IMR-90 (cell line): ENCODE measurements at regions not wholly inside any gene's neighbourhood (a gene's known extent, or its start where the extent isn't known, plus 50 kb on each side); places are given as distances from the start of the nearest gene placed in this dataset.

Experiments used
- ATAC-seq: fragments of 200-7000 bp; cut with Tn5 transposase; 2 replicates; pipeline ENCODE4 v1.9.1; 2020; ENCODE audit warnings: low read depth, mild to moderate bottlenecking, moderate library complexity
- BruUV-seq: library from RNA; stranded (reverse); fragments of 400-500 nt; replicated peaks from 2 replicates; lab custom pipeline; 2021; lab: Mats Ljungman, UMichigan
- CTCF ChIA-PET: fragments of 300-600 bp; formaldehyde crosslinking; extraction: SDS; loops from one replicate; lab custom pipeline; 2021; ENCODE audit warnings: antibody characterized with exemption; lab: Yijun Ruan, JAX
- POLR2A ChIA-PET: fragments of 300-600 bp; sonication (Branson Sonifier 250); formaldehyde crosslinking; loops from one replicate; lab custom pipeline; 2022; ENCODE audit warnings: antibody characterized with exemption; ENCODE audit not compliant: unreplicated experiment; lab: Charles Lee
- DNase-seq: peaks from one replicate; pipeline ENCODE4 v3.0.0; 2013
- H2AFZ ChIP-seq: replicated peaks from 2 replicates; pipeline ENCODE3; 2013; ENCODE audit warnings: low read length, mild to moderate bottlenecking; ENCODE audit not compliant: poor library complexity
- H2AK5ac ChIP-seq: 2 replicates; pipeline ENCODE4 v1.6.1; 2013; ENCODE audit warnings: low read depth, low read length, inconsistent platforms
- H2AK9ac ChIP-seq: replicated peaks from 2 replicates; pipeline ENCODE3; 2013; ENCODE audit warnings: mild to moderate bottlenecking, low read depth, low read length, moderate library complexity; ENCODE audit not compliant: poor library complexity
- H2BK120ac ChIP-seq: 2 replicates; pipeline ENCODE4 v1.6.1; 2013; ENCODE audit warnings: low read depth, low read length, inconsistent platforms
- H2BK15ac ChIP-seq: 3 replicates; pipeline ENCODE4 v1.6.1; 2013; ENCODE audit warnings: low read depth, low read length, inconsistent platforms
- H2BK20ac ChIP-seq: 2 replicates; pipeline ENCODE4 v1.6.1; 2013; ENCODE audit warnings: low read depth, mild to moderate bottlenecking, inconsistent platforms, low read length, moderate library complexity
- H2BK5ac ChIP-seq: 2 replicates; pipeline ENCODE4 v1.6.1; 2013; ENCODE audit warnings: mild to moderate bottlenecking, low read depth, low read length, inconsistent platforms; ENCODE audit not compliant: poor library complexity, severe bottlenecking
- H3K14ac ChIP-seq: replicated peaks from 2 replicates; pipeline ENCODE4 v1.6.1; 2013; ENCODE audit warnings: low read depth, low read length, inconsistent platforms
- H3K18ac ChIP-seq: 2 replicates; pipeline ENCODE4 v1.6.1; 2013; ENCODE audit warnings: low read depth, low read length, control low read depth
- H3K23ac ChIP-seq: 2 replicates; pipeline ENCODE4 v1.6.1; 2013; ENCODE audit warnings: low read depth, low read length, inconsistent platforms
- H3K27ac ChIP-seq: 2 replicates; pipeline ENCODE4 v1.5.1; 2013; ENCODE audit warnings: mild to moderate bottlenecking, control low read depth, low read length; ENCODE audit not compliant: insufficient read depth
- H3K27me3 ChIP-seq: 2 replicates; pipeline ENCODE4 v1.6.1; 2013; ENCODE audit warnings: low read length; ENCODE audit not compliant: control insufficient read depth, insufficient read depth
- H3K36me3 ChIP-seq: 2 replicates; pipeline ENCODE4 v1.6.1; 2013; ENCODE audit warnings: low read length, mixed read lengths; ENCODE audit not compliant: control insufficient read depth, insufficient read depth
- H3K4ac ChIP-seq: 2 replicates; pipeline ENCODE4 v1.6.1; 2013; ENCODE audit warnings: low read depth, low read length, inconsistent platforms
- H3K4me1 ChIP-seq: 2 replicates; pipeline ENCODE4 v1.6.1; 2013; ENCODE audit warnings: low read length, mixed read lengths; ENCODE audit not compliant: control insufficient read depth, insufficient read depth
- H3K4me2 ChIP-seq: 2 replicates; pipeline ENCODE4 v1.6.1; 2013; ENCODE audit warnings: low read depth, mild to moderate bottlenecking, control low read depth, low read length, moderate library complexity
- H3K4me3 ChIP-seq: 2 replicates; pipeline ENCODE4 v1.5.1; 2013; ENCODE audit warnings: low read depth, mild to moderate bottlenecking, control low read depth, low read length, moderate library complexity; ENCODE audit not compliant: insufficient read depth
- H3K56ac ChIP-seq: 2 replicates; pipeline ENCODE4 v1.6.1; 2013; ENCODE audit warnings: low read length, inconsistent platforms; ENCODE audit not compliant: insufficient read depth; ENCODE audit errors: extremely low read depth
- H3K79me1 ChIP-seq, 2 experiments: 2 replicates each; pipeline ENCODE4 v1.6.1; 2013; ENCODE audit warnings: low read length in 2 of 2, inconsistent platforms in 1 of 2, low read depth in 1 of 2
- H3K9ac ChIP-seq: 2 replicates; pipeline ENCODE4 v1.6.1; 2013; ENCODE audit warnings: low read depth, low read length, control low read depth
- H3K9me1 ChIP-seq: 2 replicates; pipeline ENCODE4 v1.6.1; 2013; ENCODE audit warnings: low read length, inconsistent platforms; ENCODE audit not compliant: insufficient read depth
- H3K9me3 ChIP-seq: 2 replicates; pipeline ENCODE4 v1.6.1; 2013; ENCODE audit warnings: low read length; ENCODE audit not compliant: control insufficient read depth, insufficient read depth
- H4K20me1 ChIP-seq: 2 replicates; pipeline ENCODE4 v1.6.1; 2013; ENCODE audit warnings: low read length, inconsistent platforms; ENCODE audit not compliant: insufficient read depth
- H4K5ac ChIP-seq: 2 replicates; pipeline ENCODE4 v1.6.1; 2013; ENCODE audit warnings: mild to moderate bottlenecking, low read depth, low read length, control low read depth
- H4K8ac ChIP-seq, 2 experiments: 2 replicates each; pipeline ENCODE4 v1.6.1; 2013; ENCODE audit warnings: low read depth in 2 of 2, low read length in 2 of 2, control low read depth in 1 of 2, inconsistent platforms in 1 of 2
- H4K91ac ChIP-seq: 2 replicates; pipeline ENCODE4 v1.6.1; 2013; ENCODE audit warnings: low read depth, low read length, inconsistent platforms; ENCODE audit not compliant: insufficient read depth
- BHLHE40 ChIP-seq: fragments of 150-350 bp; IDR thresholded peaks from 2 replicates; pipeline ENCODE4 v1.6.1; 2016; ENCODE audit warnings: mild to moderate bottlenecking, low read depth, low read length
- CEBPB ChIP-seq: IDR thresholded peaks from 2 replicates; pipeline ENCODE4 v1.6.1; 2012; ENCODE audit warnings: low read depth, low read length, improper control_type of control experiment
- ELK1 ChIP-seq: fragments of 150-350 bp; IDR thresholded peaks from 2 replicates; pipeline ENCODE4 v1.6.1; 2016; ENCODE audit warnings: low read depth, mild to moderate bottlenecking, low read length, moderate library complexity, borderline replicate concordance
- FOS ChIP-seq: fragments of 150-350 bp; IDR thresholded peaks from 2 replicates; pipeline ENCODE4 v1.6.1; 2016; ENCODE audit warnings: low read depth, low read length
- MAZ ChIP-seq: IDR thresholded peaks from 2 replicates; pipeline ENCODE4 v1.6.1; 2012; ENCODE audit warnings: low read depth, mild to moderate bottlenecking, low read length, improper control_type of control experiment, moderate library complexity, borderline replicate concordance
- MXI1 ChIP-seq: IDR thresholded peaks from 2 replicates; pipeline ENCODE4 v1.6.1; 2012; ENCODE audit warnings: low read depth, mild to moderate bottlenecking, low read length, moderate library complexity, borderline replicate concordance
- RAD21 ChIP-seq: IDR thresholded peaks from 2 replicates; pipeline ENCODE4 v1.6.1; 2012; ENCODE audit warnings: low read length, improper control_type of control experiment
- RCOR1 ChIP-seq: IDR thresholded peaks from 2 replicates; pipeline ENCODE4 v1.6.1; 2012; ENCODE audit warnings: mild to moderate bottlenecking, low read length, improper control_type of control experiment; ENCODE audit not compliant: insufficient replicate concordance
- RFX5 ChIP-seq: IDR thresholded peaks from 2 replicates; pipeline ENCODE4 v1.8.0; 2012; ENCODE audit warnings: low read depth, mild to moderate bottlenecking, low read length, moderate library complexity
- USF2 ChIP-seq: fragments of 150-350 bp; IDR thresholded peaks from 2 replicates; pipeline ENCODE4 v1.6.1; 2017; ENCODE audit warnings: mild to moderate bottlenecking, antibody characterized with exemption, low read length, low read depth
- WGBS, 2 experiments: methylation state at CpG; one replicate each; pipeline versions ENCODE4 v1.1.5 to v1.1.7; 2013; ENCODE audit warnings: missing lambda C conversion rate in 2 of 2; ENCODE audit not compliant: insufficient read length in 1 of 2; ENCODE audit errors: extremely low coverage in 2 of 2; 5-methylcytosine and 5-hydroxymethylcytosine counted together
- dilution Hi-C: fragments of 300-500 bp; cut with HindIII; formaldehyde crosslinking; loops from one replicate; pipeline ENCODE4 v1.14.3; 2018; ENCODE audit warnings: low sequenced_read_pairs; ENCODE audit not compliant: unreplicated experiment
- in situ Hi-C: fragments of 300-500 bp; cut with MboI; formaldehyde crosslinking; loops from 3 replicates; pipeline ENCODE4 v1.14.3; 2019; ENCODE audit warnings: low sequenced_read_pairs, inconsistent platforms, mixed read lengths
- intact Hi-C: fragments of 100-400 bp; cut with micrococcal nuclease; formaldehyde crosslinking; loops from 2 replicates; pipeline ENCODE4 v1.10.0; 2022

GRCh38 chr1:5810553-5811270 is 181.5 kb downstream of the NPHP4 start:
- Histone ChIP-seq H3K9me1 (no peaks in the 10 kb centered on the region), H3K27ac (no peak overlapping the region), H3K56ac (no peak overlapping the region), H3K9ac (no peak overlapping the region), H3K4me3 (no peak overlapping the region), H2BK5ac (no peak overlapping the region), H4K20me1 (no peaks in the 10 kb centered on the region), H3K27me3 (no peaks in the 10 kb centered on the region), H3K4me2 (no peak overlapping the region), H3K14ac (no peak overlapping the region), H4K91ac (no peak overlapping the region), H4K5ac (no peak overlapping the region), H3K18ac (no peak overlapping the region), H2AK9ac (no peak overlapping the region), H2BK15ac (no peak overlapping the region), H3K4ac (no peak overlapping the region), H3K23ac (no peak overlapping the region), H2BK20ac (no peak overlapping the region), H4K8ac (no peak overlapping the region), H3K36me3 (no peaks in the 10 kb centered on the region), H2AK5ac (no peak overlapping the region), H3K4me1 (no peaks in the 10 kb centered on the region), H3K9me3 (peaks cover 37% of the 10 kb centered on the region), H2AFZ (no peak overlapping the region), H3K79me1 (no peaks in the 10 kb centered on the region), H2BK120ac (no peak overlapping the region)
- no TSS peak for BruUV-seq
- in situ Hi-C loops, result no loop called here
- dilution Hi-C loops, result no loop called here
- POLR2A ChIA-PET, result no interaction called here
- CTCF ChIA-PET, result no interaction called here
- ATAC-seq, result no peak
- WGBS, 2 experiments, result 58% methylated on average over 5 of the region's 11 CpGs; no CpG with 5 or more reads in 1 of the 2 experiments
- DNase-seq, result no peak
- TF ChIP-seq BHLHE40, result no peak
- no peak for TF ChIP-seq RFX5
- TF ChIP-seq MAZ, result no peak
- TF ChIP-seq RAD21, result no peak
- TF ChIP-seq CEBPB, result no peak
- TF ChIP-seq RCOR1, result no peak
- no peak for TF ChIP-seq MXI1
- no peak for TF ChIP-seq USF2
- no peak for TF ChIP-seq ELK1
- no peak for TF ChIP-seq FOS
- intact Hi-C loops, result no loop called here
